ENCODE measurements at regions not wholly inside any gene's neighbourhood (a gene's known extent, or its start where the extent isn't known, plus 50 kb on each side); places are given as distances from the start of the nearest gene placed in this dataset.

GRCh38 chr21:34192646-34193285 is 119.4 kb downstream of the MRPS6 start:
- DNase-seq, result no peak

- no peak for DNase-seq
These were observed 122.0 kb downstream of the MRPS6 start for GRCh38 chr21:34195335-34195734.

GRCh38 chr21:34196996-34197395 is 123.6 kb downstream of the MRPS6 start:
- no peak for DNase-seq

GRCh38 chr21:34197561-34197960 is 124.2 kb downstream of the MRPS6 start:
- DNase-seq, result no peak

GRCh38 chr21:34198231-34199120 is 125.1 kb downstream of the MRPS6 start:
- no peak for DNase-seq

GRCh38 chr21:34199121-34199910 is 125.9 kb downstream of the MRPS6 start:
- DNase-seq, result peak; percentile 27

- no peak for DNase-seq
These were observed 127.0 kb downstream of the MRPS6 start for GRCh38 chr21:34200288-34200905.

GRCh38 chr21:34201001-34201400 is 127.6 kb downstream of the MRPS6 start:
- no peak for DNase-seq

- peak; percentile 94 for DNase-seq
These were observed 128.1 kb downstream of the MRPS6 start for GRCh38 chr21:34201481-34201858.

GRCh38 chr21:34202553-34203372 is 129.4 kb downstream of the MRPS6 start:
- DNase-seq, result peak; percentile 34

GRCh38 chr21:34203851-34204420 is 130.6 kb downstream of the MRPS6 start:
- DNase-seq, result no peak

GRCh38 chr21:34204481-34205439 is 131.4 kb downstream of the MRPS6 start:
- DNase-seq, result peak; percentile 47

GRCh38 chr21:34205811-34206571 is 132.6 kb downstream of the MRPS6 start:
- DNase-seq, result peak; percentile 8

GRCh38 chr21:34213959-34214358 is 140.6 kb downstream of the MRPS6 start:
- no peak for DNase-seq

GRCh38 chr21:34215501-34215900 is 142.1 kb downstream of the MRPS6 start:
- DNase-seq, result no peak

- DNase-seq, result no peak
These were observed 142.7 kb downstream of the MRPS6 start for GRCh38 chr21:34215911-34216717.

- DNase-seq, result no peak
These were observed 143.3 kb downstream of the MRPS6 start for GRCh38 chr21:34216718-34217032.

GRCh38 chr21:34217263-34217662 is 143.9 kb downstream of the MRPS6 start:
- no peak for DNase-seq
